Tibial artery (tissue), 4 donors: ENCODE measurements at regions not wholly inside any gene's neighbourhood (a gene's known extent, or its start where the extent isn't known, plus 50 kb on each side); places are given as distances from the start of the nearest gene placed in this dataset.
A peak's percentile ranks its signal among the peaks of the same experiment; 100 is the strongest.

Source experiments
- DNase-seq, 2 donors: peaks; one replicate each; pipeline ENCODE4 v3.0.0-alpha.2; 2019
- H3K27ac ChIP-seq, 2 donors: fragments of 200-600 bp; sonication (generic) in 1 of 2; 1 replicate in 1 of 2; 2 replicates in 1 of 2; pipeline ENCODE4 v1.5.1; 2018 to 2019; ENCODE audit warnings: mild to moderate bottlenecking in 1 of 2
- H3K27me3 ChIP-seq, 2 donors: fragments of 200-600 bp; sonication (generic) in 1 of 2; one replicate each; pipeline versions ENCODE4 v1.5.1 to v1.6.0; 2016 to 2019
- H3K36me3 ChIP-seq, 3 donors: fragments of 200-600 bp; sonication (generic) in 2 of 3; one replicate each; pipeline ENCODE4 v1.5.1; 2016 to 2019; ENCODE audit warnings: mild to moderate bottlenecking in 2 of 3
- H3K4me1 ChIP-seq, 4 donors: fragments of 200-600 bp; sonication (generic) in 2 of 4; 1 replicate in 3 of 4; 2 replicates in 1 of 4; pipeline ENCODE4 v1.5.1; 2016 to 2019
- H3K4me3 ChIP-seq, 2 donors: fragments of 200-600 bp; sonication (generic) in 1 of 2; 1 replicate in 1 of 2; 2 replicates in 1 of 2; pipeline ENCODE4 v1.5.1; 2018 to 2019; ENCODE audit warnings: mild to moderate bottlenecking in 2 of 2
- H3K9me3 ChIP-seq, 3 donors: fragments of 200-600 bp; sonication (generic) in 1 of 3; one replicate each; pipeline ENCODE4 v1.5.1; 2016 to 2019
- CTCF ChIP-seq, 2 experiments: fragments of 200-600 bp in 1 of 2; fragments of 450-650 bp in 1 of 2; IDR thresholded peaks; one replicate each; pipeline ENCODE4 v1.5.1; 2017 to 2019; ENCODE audit warnings: antibody characterized with exemption in 2 of 2, mild to moderate bottlenecking in 1 of 2, moderate library complexity in 1 of 2
- intact Hi-C: fragments of 100-400 bp; cut with DNase I; formaldehyde crosslinking; loops from one replicate; pipeline ENCODE4 v1.15.0; 2023; ENCODE audit warnings: low total_unique reads

GRCh38 chr12:3367750-3368444 is 123.1 kb upstream of the PRMT8 start:
- no peak for TF ChIP-seq CTCF (IDR thresholded peaks at IDR 0.05)

GRCh38 chr12:3371018-3371417 is 120.0 kb upstream of the PRMT8 start:
- intact Hi-C loops: no loop called here
- H3K36me3 ChIP-seq: no peaks in the 10 kb centered on the region
- DNase-seq: no peak
- H3K4me1 ChIP-seq: peaks cover 0 to 4% (median 2%) of the 10 kb centered on the region in 4 donors
- no peak for TF ChIP-seq CTCF (IDR thresholded peaks at IDR 0.05)
- no peak overlapping the region for H3K27ac ChIP-seq
- no peaks in the 10 kb centered on the region for H3K9me3 ChIP-seq
- no peak overlapping the region for H3K4me3 ChIP-seq
- peaks cover 0 to 26% of the 10 kb centered on the region in 2 donors for H3K27me3 ChIP-seq

More at GRCh38 chr12:3367750-3368444, 123.1 kb upstream of the PRMT8 start:
- Histone ChIP-seq H3K4me3 (no peak overlapping the region), H3K9me3 (no peaks in the 10 kb centered on the region), H3K4me1 (peaks cover 0 to 14% (median 10%) of the 10 kb centered on the region in 4 donors), H3K27me3 (peaks cover 0 to 56% of the 10 kb centered on the region in 2 donors), H3K27ac (no peak overlapping the region), H3K36me3 (no peaks in the 10 kb centered on the region)
- intact Hi-C loops: no loop called here
- peak in 1 of 2 donors; percentile 48 for DNase-seq

- H3K9me3 ChIP-seq: no peaks in the 10 kb centered on the region
- H3K36me3 ChIP-seq: no peaks in the 10 kb centered on the region
- H3K4me1 ChIP-seq: peaks cover 0 to 1% (median 0%) of the 10 kb centered on the region in 4 donors
- no peak for DNase-seq
- H3K27me3 ChIP-seq: peaks cover 0 to 6% of the 10 kb centered on the region in 2 donors
- TF ChIP-seq CTCF (IDR thresholded peaks at IDR 0.05): no peak
- no peak overlapping the region for H3K27ac ChIP-seq
- H3K4me3 ChIP-seq: no peak overlapping the region
- intact Hi-C loops: no loop called here
These were observed 115.7 kb upstream of the PRMT8 start for GRCh38 chr12:3375326-3375725.

- Histone ChIP-seq H3K4me3 (no peak overlapping the region), H3K27me3 (no peaks in the 10 kb centered on the region), H3K36me3 (no peaks in the 10 kb centered on the region), H3K27ac (no peak overlapping the region), H3K4me1 (peaks cover 0 to 12% (median 3%) of the 10 kb centered on the region in 4 donors), H3K9me3 (no peaks in the 10 kb centered on the region)
- DNase-seq: no peak
- TF ChIP-seq CTCF (IDR thresholded peaks at IDR 0.05): no peak
- intact Hi-C loops: no loop called here
These were observed 114.1 kb upstream of the PRMT8 start for GRCh38 chr12:3376779-3377455.

- Histone ChIP-seq H3K4me3 (no peak overlapping the region), H3K27ac (no peak overlapping the region), H3K36me3 (no peaks in the 10 kb centered on the region), H3K27me3 (no peaks in the 10 kb centered on the region), H3K4me1 (peaks cover 0 to 12% (median 3%) of the 10 kb centered on the region in 4 donors), H3K9me3 (no peaks in the 10 kb centered on the region)
- no peak for DNase-seq
- intact Hi-C loops: no loop called here
- no peak for TF ChIP-seq CTCF (IDR thresholded peaks at IDR 0.05)
These were observed 112.3 kb upstream of the PRMT8 start for GRCh38 chr12:3378655-3379054.
